SK-N-SH treated with all-trans-retinoic acid at 6 μM for 48 hours (cell line): ENCODE measurements at regions not wholly inside any gene's neighbourhood (a gene's known extent, or its start where the extent isn't known, plus 50 kb on each side); places are given as distances from the start of the nearest gene placed in this dataset.

ENCODE experiments used
- ATAC-seq: fragments of 200-7000 bp; cut with Tn5 transposase; 3 replicates; pipeline ENCODE4 v1.9.1; 2020; ENCODE audit warnings: mild to moderate bottlenecking, moderate library complexity
- BACH2 ChIP-seq: fragments of 250-450 bp; sonication (Bioruptor Pico); IDR thresholded peaks from 2 replicates; pipeline ENCODE4 v1.9.0; 2021; ENCODE audit warnings: mild to moderate bottlenecking, borderline replicate concordance
- CSDC2 ChIP-seq: fragments of 250-450 bp; sonication (Bioruptor Pico); IDR thresholded peaks from 2 replicates; pipeline ENCODE4 v1.5.0; 2020; ENCODE audit warnings: mild to moderate bottlenecking, moderate library complexity
- ESRRG ChIP-seq: fragments of 250-450 bp; sonication (Bioruptor Pico); IDR thresholded peaks from 2 replicates; pipeline ENCODE4 v1.6.1; 2021; ENCODE audit warnings: mild to moderate bottlenecking
- GLIS3 ChIP-seq: fragments of 250-450 bp; sonication (Bioruptor Pico); IDR thresholded peaks from 2 replicates; pipeline ENCODE4 v1.5.0; 2020; ENCODE audit warnings: mild to moderate bottlenecking, moderate library complexity
- ISL1 ChIP-seq: fragments of 250-450 bp; sonication (Bioruptor Pico); IDR thresholded peaks from 2 replicates; pipeline ENCODE4 v2.1.2; 2022; ENCODE audit warnings: mild to moderate bottlenecking, moderate library complexity
- OSR1 ChIP-seq: fragments of 250-450 bp; sonication (Bioruptor Pico); IDR thresholded peaks from 2 replicates; pipeline ENCODE4 v1.8.0; 2022; ENCODE audit warnings: moderate library complexity, mild to moderate bottlenecking, inconsistent platforms
- PPARA ChIP-seq: fragments of 250-450 bp; sonication (Bioruptor Pico); IDR thresholded peaks from 2 replicates; pipeline ENCODE4 v1.5.0; 2020; ENCODE audit warnings: mild to moderate bottlenecking, borderline replicate concordance
- RARB ChIP-seq: fragments of 250-450 bp; sonication (Bioruptor Pico); IDR thresholded peaks from 2 replicates; pipeline ENCODE4 v1.8.0; 2021; ENCODE audit warnings: mild to moderate bottlenecking, moderate library complexity
- SNAI2 ChIP-seq: fragments of 250-450 bp; sonication (Bioruptor Pico); IDR thresholded peaks from 2 replicates; pipeline ENCODE4 v1.5.0; 2020; ENCODE audit warnings: mild to moderate bottlenecking, moderate library complexity
- TCF4 ChIP-seq: fragments of 250-450 bp; sonication (Bioruptor Pico); IDR thresholded peaks from 2 replicates; pipeline ENCODE4 v1.8.0; 2021; ENCODE audit warnings: mild to moderate bottlenecking, moderate library complexity, borderline replicate concordance
- ZC3H10 ChIP-seq: fragments of 250-450 bp; sonication (Bioruptor Pico); IDR thresholded peaks from 2 replicates; pipeline ENCODE4 v1.5.1; 2021; ENCODE audit warnings: mild to moderate bottlenecking, moderate library complexity
- ZFP3 ChIP-seq: fragments of 250-450 bp; sonication (Bioruptor Pico); IDR thresholded peaks from 2 replicates; pipeline ENCODE4 v1.5.0; 2020; ENCODE audit warnings: mild to moderate bottlenecking, moderate library complexity
- ZFP30 ChIP-seq: fragments of 450-650 bp; formaldehyde crosslinking; IDR thresholded peaks from 2 replicates; pipeline ENCODE4 v1.5.0; 2022; ENCODE audit warnings: mild to moderate bottlenecking, moderate library complexity
- ZNF565 ChIP-seq: fragments of 450-650 bp; formaldehyde crosslinking; conservative IDR thresholded peaks from 2 replicates; pipeline ENCODE4 v1.5.0; 2020; ENCODE audit warnings: low read depth, mild to moderate bottlenecking, moderate library complexity
- ZNF70 ChIP-seq: fragments of 450-650 bp; formaldehyde crosslinking; IDR thresholded peaks from 2 replicates; pipeline ENCODE4 v1.5.0; 2020; ENCODE audit warnings: mild to moderate bottlenecking, moderate library complexity
- TF ChIP-seq, protein P1 (sequence below): fragments of 250-450 bp; sonication (Bioruptor Pico); IDR thresholded peaks from 2 replicates; pipeline ENCODE4 v1.8.0; 2020; ENCODE audit warnings: mild to moderate bottlenecking, moderate library complexity, borderline replicate concordance
- TF ChIP-seq, protein P2 (sequence below): fragments of 250-450 bp; sonication (Bioruptor Pico); IDR thresholded peaks from 2 replicates; pipeline ENCODE4 v1.5.0; 2020; ENCODE audit warnings: mild to moderate bottlenecking, moderate library complexity
- TF ChIP-seq, protein P3 (sequence below): fragments of 250-450 bp; sonication (Bioruptor Pico); IDR thresholded peaks from 2 replicates; pipeline ENCODE4 v1.5.1; 2021; ENCODE audit warnings: mild to moderate bottlenecking, moderate library complexity
- TF ChIP-seq, protein P4 (sequence below): fragments of 250-450 bp; sonication (Bioruptor Pico); IDR thresholded peaks from 2 replicates; pipeline ENCODE4 v1.5.1; 2020; ENCODE audit warnings: low read depth, mild to moderate bottlenecking, moderate library complexity
- TF ChIP-seq, protein P5 (sequence below): fragments of 250-450 bp; sonication (Bioruptor Pico); IDR thresholded peaks from 2 replicates; pipeline ENCODE4 v1.8.0; 2021; ENCODE audit warnings: low read depth, mild to moderate bottlenecking, moderate library complexity, borderline replicate concordance

DNA sequence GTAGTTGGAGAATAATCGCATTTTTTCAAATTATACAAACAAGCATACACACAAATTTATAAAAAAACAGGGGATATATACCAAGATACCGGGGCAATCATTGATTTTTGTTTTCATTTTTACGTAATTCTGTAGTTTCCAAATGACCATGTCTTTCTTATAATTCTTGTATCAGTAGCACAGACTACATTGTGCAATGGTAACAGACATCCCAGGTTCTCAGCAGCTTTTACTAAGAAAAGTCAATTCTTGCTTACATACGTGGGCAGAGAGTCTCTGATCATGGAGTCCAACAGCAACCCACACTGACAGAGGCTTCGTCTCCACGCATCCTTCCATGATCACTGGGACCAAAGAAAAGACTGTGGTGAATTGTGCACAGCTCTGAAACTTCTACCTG, 441.3 kb downstream of the TBL1XR1 start:
- no peak for ATAC-seq
- no peak for TF ChIP-seq SNAI2 (CRISPR knock-in tag)
- TF ChIP-seq RARB (CRISPR knock-in tag): no peak
- TF ChIP-seq GLIS3: no peak
- TF ChIP-seq ZFP3 (CRISPR knock-in tag): no peak
- TF ChIP-seq, all 23 proteins: peak for 0

DNA sequence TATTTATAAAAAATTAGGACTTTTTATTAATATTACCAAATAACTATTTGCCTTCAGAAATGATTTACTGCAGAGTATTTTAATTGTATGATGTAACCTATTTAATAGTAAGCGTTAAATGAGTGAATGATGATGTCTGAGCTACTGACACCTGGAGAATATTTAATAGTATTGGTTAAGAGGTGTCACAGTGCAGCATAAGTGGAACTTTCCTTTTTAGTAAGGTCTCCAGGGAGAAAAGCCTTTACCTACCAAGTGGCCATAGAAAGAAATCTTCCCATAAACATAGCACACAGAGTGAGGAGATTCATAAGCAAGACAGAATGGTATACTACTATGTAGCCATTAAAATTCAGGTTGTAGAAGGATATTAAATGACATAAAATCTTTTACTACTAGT, 441.7 kb downstream of the TBL1XR1 start:
- no peak for ATAC-seq
- no peak for TF ChIP-seq RARB (CRISPR knock-in tag)
- TF ChIP-seq, protein P1, sequence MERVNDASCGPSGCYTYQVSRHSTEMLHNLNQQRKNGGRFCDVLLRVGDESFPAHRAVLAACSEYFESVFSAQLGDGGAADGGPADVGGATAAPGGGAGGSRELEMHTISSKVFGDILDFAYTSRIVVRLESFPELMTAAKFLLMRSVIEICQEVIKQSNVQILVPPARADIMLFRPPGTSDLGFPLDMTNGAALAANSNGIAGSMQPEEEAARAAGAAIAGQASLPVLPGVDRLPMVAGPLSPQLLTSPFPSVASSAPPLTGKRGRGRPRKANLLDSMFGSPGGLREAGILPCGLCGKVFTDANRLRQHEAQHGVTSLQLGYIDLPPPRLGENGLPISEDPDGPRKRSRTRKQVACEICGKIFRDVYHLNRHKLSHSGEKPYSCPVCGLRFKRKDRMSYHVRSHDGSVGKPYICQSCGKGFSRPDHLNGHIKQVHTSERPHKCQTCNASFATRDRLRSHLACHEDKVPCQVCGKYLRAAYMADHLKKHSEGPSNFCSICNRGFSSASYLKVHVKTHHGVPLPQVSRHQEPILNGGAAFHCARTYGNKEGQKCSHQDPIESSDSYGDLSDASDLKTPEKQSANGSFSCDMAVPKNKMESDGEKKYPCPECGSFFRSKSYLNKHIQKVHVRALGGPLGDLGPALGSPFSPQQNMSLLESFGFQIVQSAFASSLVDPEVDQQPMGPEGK (CRISPR knock-in tag): no peak
- no peak for TF ChIP-seq ZC3H10
- no peak for TF ChIP-seq CSDC2
- TF ChIP-seq BACH2 (CRISPR knock-in tag): no peak
- TF ChIP-seq ZFP30 (CRISPR knock-in tag): no peak
- no peak for TF ChIP-seq ZNF565
- TF ChIP-seq ISL1 (CRISPR knock-in tag): no peak
- TF ChIP-seq OSR1 (CRISPR knock-in tag): no peak
- no peak for TF ChIP-seq SNAI2 (CRISPR knock-in tag)
- TF ChIP-seq ZNF70: no peak
- TF ChIP-seq, protein P2, sequence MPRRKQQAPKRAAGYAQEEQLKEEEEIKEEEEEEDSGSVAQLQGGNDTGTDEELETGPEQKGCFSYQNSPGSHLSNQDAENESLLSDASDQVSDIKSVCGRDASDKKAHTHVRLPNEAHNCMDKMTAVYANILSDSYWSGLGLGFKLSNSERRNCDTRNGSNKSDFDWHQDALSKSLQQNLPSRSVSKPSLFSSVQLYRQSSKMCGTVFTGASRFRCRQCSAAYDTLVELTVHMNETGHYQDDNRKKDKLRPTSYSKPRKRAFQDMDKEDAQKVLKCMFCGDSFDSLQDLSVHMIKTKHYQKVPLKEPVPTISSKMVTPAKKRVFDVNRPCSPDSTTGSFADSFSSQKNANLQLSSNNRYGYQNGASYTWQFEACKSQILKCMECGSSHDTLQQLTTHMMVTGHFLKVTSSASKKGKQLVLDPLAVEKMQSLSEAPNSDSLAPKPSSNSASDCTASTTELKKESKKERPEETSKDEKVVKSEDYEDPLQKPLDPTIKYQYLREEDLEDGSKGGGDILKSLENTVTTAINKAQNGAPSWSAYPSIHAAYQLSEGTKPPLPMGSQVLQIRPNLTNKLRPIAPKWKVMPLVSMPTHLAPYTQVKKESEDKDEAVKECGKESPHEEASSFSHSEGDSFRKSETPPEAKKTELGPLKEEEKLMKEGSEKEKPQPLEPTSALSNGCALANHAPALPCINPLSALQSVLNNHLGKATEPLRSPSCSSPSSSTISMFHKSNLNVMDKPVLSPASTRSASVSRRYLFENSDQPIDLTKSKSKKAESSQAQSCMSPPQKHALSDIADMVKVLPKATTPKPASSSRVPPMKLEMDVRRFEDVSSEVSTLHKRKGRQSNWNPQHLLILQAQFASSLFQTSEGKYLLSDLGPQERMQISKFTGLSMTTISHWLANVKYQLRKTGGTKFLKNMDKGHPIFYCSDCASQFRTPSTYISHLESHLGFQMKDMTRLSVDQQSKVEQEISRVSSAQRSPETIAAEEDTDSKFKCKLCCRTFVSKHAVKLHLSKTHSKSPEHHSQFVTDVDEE: no peak
- TF ChIP-seq, protein P3, sequence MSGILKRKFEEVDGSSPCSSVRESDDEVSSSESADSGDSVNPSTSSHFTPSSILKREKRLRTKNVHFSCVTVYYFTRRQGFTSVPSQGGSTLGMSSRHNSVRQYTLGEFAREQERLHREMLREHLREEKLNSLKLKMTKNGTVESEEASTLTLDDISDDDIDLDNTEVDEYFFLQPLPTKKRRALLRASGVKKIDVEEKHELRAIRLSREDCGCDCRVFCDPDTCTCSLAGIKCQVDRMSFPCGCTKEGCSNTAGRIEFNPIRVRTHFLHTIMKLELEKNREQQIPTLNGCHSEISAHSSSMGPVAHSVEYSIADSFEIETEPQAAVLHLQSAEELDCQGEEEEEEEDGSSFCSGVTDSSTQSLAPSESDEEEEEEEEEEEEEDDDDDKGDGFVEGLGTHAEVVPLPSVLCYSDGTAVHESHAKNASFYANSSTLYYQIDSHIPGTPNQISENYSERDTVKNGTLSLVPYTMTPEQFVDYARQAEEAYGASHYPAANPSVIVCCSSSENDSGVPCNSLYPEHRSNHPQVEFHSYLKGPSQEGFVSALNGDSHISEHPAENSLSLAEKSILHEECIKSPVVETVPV (CRISPR knock-in tag): no peak
- TF ChIP-seq ESRRG (CRISPR knock-in tag): no peak
- TF ChIP-seq PPARA (CRISPR knock-in tag): no peak
- TF ChIP-seq GLIS3: no peak
- TF ChIP-seq, protein P4, sequence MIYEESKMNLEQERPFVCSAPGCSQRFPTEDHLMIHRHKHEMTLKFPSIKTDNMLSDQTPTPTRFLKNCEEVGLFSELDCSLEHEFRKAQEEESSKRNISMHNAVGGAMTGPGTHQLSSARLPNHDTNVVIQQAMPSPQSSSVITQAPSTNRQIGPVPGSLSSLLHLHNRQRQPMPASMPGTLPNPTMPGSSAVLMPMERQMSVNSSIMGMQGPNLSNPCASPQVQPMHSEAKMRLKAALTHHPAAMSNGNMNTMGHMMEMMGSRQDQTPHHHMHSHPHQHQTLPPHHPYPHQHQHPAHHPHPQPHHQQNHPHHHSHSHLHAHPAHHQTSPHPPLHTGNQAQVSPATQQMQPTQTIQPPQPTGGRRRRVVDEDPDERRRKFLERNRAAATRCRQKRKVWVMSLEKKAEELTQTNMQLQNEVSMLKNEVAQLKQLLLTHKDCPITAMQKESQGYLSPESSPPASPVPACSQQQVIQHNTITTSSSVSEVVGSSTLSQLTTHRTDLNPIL: no peak
- TF ChIP-seq ZFP3 (CRISPR knock-in tag): no peak
- TF ChIP-seq TCF4 (CRISPR knock-in tag): no peak
- TF ChIP-seq, protein P5, sequence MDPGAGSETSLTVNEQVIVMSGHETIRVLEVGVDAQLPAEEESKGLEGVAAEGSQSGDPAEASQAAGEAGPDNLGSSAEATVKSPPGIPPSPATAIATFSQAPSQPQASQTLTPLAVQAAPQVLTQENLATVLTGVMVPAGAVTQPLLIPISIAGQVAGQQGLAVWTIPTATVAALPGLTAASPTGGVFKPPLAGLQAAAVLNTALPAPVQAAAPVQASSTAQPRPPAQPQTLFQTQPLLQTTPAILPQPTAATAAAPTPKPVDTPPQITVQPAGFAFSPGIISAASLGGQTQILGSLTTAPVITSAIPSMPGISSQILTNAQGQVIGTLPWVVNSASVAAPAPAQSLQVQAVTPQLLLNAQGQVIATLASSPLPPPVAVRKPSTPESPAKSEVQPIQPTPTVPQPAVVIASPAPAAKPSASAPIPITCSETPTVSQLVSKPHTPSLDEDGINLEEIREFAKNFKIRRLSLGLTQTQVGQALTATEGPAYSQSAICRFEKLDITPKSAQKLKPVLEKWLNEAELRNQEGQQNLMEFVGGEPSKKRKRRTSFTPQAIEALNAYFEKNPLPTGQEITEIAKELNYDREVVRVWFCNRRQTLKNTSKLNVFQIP: no peak
- TF ChIP-seq, all 23 proteins: peak for 0

DNA sequence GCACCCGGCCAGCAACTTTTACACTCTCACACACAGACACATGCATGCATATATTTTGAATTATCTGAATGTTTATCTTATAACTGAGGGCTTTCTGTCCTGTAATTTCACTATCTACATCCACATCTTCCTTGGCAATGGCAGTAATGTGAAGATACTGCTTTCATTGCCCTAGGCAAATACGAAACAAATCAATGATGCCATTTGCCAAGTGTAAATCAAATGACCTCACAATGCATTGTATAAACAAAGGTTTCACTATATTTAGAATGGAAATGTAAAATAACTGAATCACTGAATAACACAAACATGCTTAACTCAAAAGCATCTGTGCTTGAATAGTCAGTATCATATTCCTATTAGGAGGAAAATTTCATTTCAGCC, 455.6 kb downstream of the TBL1XR1 start:
- no peak for ATAC-seq
- peak; percentile 56; the same call in 1 of the 2 replicates for TF ChIP-seq TCF4 (CRISPR knock-in tag)
- TF ChIP-seq, protein P2: no peak
